NOMO-1 (cell line): ENCODE measurements at regions not wholly inside any gene's neighbourhood (a gene's known extent, or its start where the extent isn't known, plus 50 kb on each side); places are given as distances from the start of the nearest gene placed in this dataset.
"Not testable (repeated sequence)": the region's sequence is repeated elsewhere in the genome, so short reads cannot be mapped to it uniquely, and the experiment has no call there.

Source experiments
- DNase-seq, 2 experiments: peaks; one replicate each; lab custom pipeline; 2025; ENCODE audit not compliant: unreplicated experiment in 2 of 2; lab: John Stamatoyannopoulos, UW

DNA sequence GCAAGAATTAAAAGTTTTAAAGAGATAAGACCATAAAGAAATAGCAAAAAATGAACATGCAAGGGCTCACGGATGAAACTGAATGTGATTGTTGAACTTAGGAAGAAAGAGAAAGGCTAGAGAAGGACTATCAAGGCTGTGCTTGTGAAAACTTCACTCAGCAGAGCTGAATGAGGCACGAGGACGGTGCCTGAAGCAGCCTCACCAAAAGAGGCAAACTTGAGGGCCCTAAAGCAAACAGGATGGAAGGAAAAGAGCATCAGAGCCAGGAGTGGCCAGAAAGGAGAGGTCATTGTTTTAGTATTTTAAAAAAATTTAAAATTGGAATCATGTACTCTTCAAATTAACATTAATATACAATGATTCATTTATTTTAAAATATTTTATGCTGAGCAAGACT, 191.2 kb upstream of the SOX14 start:
- no peak for DNase-seq

DNA sequence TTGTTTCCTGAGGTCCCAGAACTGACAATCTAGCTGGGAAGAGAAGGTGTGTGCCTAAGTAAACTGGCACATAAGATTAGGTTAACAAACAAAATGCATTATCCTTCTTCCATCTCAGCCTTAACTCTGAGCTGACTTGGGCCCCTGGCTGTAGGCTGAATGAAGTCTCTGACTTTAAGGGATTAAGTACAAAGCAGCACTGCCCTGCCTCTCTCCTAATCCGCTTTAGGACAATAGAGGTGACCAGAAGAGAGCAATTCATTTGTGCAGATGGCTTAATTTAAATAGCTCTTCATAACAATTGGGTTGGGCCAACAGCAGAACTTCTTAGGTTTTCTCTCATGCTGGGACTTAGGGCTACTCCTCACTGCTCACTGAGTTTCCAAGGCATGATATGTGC, 181.6 kb upstream of the SOX14 start:
- no peak for DNase-seq

DNA sequence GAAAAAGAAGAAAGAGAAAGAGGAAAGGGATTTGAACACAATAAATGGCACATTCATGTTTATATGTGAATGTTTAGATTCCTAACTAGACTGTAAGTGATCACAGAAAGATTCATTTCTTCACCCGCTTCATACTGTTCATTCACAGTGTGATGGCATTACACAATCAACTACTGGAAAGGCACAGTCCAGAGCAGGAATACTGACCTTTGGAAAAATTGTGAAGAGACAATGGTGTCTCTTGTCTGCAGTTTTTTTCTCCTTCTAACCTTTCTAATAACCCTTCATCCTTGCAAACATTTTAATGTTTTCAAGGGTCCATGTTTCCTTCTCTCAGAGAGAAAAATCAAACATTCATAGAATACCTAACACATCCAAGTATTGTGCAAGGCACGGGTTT, 180.9 kb upstream of the SOX14 start:
- DNase-seq: no peak

DNA sequence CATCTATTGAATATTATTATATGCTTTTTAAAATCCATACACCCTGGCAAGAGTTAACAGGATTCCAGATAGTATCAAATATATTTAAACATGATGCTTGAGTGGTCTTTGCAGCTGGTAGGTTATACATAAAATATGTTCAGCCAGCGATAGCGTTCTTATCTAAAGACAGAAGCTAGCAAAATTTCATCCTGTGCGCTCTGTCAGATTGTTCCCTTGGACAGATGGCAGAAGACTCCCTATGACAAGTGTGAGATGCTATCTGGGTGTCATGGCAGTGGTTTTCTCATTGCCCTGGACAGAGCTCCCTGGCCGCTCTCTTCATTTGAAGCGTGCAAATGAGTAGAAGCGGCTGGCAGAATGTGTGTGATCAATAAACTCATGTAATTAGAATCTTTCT, 175.2 kb upstream of the SOX14 start:
- DNase-seq: no peak

DNA sequence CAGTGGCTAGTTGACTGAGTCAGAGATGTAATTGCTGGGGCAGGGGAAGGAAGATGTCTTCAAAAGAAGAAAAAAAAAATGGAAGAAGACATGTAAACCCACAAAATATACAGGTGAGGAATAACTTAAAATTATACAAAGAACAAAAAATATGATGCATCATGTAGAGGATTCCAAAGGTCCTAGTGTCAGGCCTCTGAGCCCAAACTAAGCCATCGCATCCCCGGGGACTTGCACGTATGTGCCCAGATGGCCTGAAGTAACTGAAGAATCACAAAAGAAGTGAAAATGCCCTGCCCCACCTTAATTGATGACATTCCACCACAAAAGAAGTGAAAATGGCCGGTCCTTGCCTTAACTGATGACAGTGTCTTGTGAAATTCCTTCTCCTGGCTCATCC, 168.7 kb upstream of the SOX14 start:
- DNase-seq: not testable (repeated sequence)

DNA sequence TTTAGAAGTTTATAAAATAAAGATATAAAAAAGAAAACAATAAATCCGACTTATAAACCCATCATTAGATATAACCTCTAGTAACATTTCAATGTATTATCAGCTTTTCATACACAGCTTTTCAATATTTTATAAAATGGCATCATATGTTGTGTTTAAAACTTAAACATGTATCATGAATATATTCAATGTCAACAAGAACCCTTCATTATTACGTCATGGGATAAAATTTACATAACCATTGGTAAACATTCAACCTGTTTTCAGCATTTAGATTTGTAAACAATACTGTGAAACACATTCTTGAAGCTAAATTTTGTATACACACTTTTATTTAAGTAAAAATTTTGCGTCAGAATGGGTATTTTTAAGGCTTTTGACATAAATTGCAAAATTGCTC, 153.4 kb upstream of the SOX14 start:
- no peak for DNase-seq

DNA sequence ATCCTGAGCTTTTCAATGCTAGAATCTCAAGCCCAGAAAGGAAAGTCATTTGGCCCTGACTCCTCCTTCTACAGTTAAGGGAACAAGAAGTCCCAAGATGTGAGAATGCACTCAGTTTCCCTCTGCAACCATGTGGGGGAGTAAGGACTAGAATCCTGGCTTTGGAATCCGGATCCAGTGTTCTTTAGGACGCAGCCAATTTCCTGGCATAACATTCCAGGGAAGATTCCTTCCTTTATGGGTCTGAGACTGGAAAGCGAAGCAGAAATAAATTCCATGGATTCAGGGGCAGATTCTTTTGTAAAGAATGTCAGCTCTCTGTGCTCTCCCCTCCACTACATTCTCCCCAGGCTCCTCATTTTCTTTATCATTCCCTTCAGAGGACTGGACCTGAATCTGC, 151.8 kb upstream of the SOX14 start:
- no peak for DNase-seq

DNA sequence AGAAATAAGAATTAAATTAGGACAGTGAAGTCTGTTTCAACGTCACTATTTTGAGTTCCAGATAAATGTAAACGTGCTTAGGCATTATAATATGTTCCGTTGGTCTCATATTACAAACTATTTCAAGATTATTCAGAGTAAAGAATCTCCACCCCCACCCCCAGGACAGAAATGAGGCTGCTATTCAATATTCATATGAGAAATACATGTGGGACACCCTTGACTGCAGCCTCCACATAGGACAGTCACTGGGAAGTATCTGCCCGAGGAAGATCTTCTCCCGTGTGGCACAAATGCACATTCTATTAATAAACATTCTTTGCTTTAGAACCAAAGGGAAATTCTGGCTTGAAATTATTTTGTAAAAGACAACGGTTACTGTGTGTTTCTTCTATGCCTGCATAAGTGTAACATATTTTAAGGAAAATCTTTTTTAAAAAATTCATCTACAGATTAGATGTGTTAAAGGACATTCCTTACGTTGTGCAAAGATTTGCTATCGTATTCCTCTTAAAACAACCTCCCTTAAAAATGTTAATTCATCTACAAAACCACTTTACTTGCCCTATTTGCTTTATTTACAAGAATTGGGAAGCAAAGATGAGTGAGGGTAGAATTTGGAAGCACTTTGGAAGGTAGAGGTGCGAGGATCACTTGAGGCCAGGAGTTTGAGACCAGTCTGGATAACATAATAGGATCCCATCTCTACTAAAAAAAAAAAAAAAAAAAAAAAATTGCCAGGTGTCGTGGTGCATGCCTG, 148.3 kb upstream of the SOX14 start:
- no peak for DNase-seq

DNA sequence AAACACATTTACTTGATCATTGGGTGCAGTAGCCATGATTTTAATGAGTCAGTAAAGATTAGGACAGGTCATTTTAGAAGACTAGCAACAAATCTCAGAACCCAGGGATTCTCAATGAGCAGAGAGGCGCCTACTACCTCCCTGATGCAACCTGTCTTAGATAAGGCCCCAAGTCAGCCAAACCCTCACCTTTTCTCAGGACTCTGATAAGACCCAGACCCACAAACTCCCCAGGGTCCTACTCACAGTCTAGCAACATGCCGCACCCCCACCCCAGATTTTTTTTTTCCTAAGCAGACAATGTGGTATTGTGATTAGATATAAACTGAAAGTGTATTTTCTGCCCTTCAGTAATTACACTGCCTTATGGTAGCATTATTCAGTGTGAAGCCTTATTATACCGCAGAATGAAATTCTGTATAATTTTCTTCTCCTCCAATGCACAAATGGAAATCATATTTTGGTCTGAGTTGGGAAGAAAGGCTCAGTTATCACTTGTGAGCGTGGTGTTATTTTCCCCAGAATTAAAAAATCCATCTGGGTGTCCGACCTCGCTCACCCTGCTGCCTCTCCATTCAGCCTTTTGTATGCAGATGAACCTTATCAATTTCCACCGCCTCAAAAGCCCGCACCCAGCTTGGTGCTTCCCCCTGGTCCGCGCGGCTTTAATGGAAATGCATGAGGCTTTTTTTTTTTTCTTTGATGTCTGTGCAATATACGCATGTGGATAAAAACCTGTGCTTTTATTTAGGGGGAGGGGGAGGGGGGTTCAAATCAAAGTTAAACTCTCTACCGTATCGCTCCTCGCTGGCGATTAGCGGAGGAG, 122.0 kb upstream of the SOX14 start:
- DNase-seq: no peak

DNA sequence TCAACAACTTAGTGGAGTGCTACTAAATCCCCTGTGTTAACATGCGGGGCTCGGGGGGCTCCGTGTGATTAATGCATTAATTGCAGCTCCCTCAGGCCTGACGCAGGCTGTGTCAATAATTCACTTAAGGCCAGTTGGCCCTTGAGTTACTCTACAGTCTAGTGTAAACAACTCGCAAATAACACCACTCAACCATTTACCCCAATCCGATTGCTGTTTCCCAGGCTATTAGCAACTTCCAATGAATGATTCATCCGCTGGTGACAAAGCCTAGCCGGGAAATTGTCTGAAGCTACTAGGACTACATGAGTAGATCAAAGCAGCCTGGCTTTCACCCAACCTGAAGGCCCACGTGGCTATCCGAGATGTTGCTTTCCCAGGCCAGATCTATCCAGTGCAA, 121.3 kb upstream of the SOX14 start:
- DNase-seq: no peak

DNA sequence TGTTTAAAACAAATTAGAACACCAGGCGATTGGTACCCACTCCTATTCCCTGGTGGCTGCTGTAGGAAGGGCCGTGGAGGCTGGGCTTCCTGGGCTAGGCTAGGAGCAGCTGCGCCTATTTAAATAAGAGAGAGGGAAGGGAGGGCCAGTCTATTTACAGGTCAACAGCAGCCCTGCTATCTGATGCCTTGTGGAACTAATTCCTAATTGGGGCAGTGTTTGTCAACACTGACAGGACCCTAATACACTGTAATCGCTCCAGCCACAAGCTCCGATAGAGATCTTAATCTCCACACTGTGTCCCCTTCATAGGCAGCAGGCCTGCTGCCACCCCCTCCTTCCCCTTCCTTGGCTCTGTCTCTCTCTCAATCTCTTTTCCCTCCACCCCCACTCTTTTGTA, 116.9 kb upstream of the SOX14 start:
- no peak for DNase-seq

DNA sequence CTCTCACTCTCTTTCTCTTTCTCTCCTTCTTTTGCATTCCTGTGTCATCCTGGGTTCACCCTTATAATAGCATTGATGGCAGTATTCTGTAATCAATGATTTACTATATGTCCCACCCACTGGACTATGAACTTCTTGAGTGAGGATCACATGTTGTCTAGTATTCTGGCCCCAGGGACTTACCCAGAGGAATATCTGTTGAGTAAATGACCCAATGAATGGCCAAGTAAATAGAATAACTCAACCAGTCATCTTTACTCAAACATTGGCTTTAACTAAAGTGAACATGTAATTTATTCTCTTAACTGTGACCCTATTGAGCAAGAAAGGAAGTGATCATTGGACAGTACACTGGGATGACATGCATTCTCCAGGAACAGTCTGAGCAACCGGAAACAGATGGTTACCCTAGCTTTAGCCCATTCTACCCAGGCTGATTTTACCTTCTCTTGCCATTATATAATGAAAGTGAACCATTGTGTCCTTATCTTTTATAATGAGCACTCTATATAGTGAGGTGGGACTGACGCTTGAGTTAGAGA, 94.5 kb upstream of the SOX14 start:
- no peak for DNase-seq

DNA sequence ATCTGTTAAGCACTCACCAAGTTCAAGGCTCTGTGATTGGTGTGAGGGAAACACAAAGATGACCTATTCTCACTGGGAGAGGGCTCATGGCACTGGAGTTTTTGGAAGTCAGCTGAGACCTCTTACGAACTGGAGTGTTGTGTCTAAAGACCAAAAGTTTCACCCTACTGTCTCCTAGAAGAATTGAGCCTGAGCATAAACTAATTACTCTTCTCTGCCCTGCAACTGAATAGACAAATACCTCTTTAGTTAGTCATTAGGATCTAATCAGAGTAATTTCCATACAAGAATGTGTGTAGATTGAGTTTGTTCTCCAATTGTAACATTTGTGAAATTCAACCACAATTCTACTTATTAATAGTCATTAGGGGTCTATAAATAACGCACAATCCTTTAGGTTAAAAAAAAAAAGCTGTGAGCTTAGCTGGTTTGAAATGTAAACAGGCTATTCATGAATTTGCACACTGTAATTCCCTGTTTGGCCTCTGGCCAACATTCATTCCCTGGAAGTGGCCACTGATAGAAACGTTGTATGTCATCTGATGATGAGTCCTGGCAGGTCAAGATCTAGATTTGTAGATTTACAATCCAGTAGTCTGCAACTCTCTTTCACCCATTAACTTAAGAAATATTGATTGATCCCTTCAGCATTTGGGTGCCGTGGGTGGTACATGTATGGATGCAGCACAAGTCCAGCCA, 76.8 kb upstream of the SOX14 start:
- DNase-seq: no peak

DNA sequence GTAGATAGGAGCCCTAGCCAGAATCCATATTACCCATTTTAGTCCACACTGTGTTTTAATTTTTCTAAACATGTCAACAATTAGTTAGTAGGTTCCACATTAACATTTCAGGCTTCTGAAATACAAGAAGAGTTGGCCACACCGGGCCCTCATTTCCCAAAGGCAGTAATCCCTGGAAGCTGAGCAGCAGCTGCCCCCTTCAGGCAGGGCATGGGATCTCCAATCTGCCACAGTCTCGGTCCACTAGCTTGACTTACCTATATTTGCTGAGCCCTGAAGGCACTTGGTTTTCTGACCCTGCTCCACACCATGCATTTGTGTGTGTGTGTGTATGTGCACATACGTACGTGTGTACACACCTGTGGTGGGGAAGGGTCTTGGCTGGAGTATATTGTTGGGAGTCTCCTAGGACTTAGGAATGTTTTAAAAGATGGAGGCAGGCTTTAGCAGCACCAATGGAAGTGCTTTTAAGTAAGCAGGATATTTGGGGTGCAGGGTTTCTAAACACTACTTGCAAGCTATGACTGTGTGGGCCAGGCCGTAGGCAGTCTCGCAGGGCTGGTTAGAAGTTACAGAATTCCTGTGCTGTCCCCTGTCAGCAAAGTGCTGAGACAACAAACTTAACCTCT, 71.2 kb upstream of the SOX14 start:
- DNase-seq: no peak

DNA sequence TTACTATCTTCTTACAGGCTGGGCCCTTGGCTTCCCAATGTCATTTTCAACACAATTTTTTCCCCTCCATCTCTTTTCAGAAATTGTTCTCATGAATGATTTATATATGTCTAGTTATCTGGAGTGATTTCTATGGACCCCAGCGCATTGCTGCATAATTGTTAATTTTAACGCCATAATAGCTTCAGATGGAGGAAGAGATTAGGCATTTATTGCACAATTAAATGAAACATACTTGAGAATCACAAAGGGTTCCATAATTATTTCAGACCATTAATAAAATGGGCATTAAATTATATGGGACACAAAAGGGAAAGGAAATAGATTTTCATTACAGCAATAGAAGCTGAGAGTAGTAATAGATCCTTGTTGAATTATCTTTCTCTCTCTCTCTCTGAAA, 70.3 kb upstream of the SOX14 start:
- DNase-seq: no peak

DNA sequence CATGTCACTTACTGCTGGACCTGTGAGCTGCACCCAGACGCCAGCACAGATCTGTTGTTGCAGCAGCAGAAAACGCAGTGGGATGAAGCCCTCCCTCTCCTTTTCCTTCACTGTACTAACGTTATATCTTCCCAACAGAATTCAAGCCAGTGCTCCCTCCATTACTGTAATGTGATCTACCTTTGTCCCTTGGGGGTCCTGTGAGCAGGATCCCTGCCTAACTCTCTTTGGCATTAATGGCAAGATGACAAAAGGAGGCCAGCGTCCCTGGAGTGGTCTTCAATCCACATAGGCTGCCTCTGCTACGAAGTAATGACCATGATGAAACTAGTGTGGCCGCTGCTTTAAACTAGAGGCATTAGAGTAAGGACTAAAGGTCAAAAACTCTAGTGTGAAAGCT, 69.3 kb upstream of the SOX14 start:
- no peak for DNase-seq

DNA sequence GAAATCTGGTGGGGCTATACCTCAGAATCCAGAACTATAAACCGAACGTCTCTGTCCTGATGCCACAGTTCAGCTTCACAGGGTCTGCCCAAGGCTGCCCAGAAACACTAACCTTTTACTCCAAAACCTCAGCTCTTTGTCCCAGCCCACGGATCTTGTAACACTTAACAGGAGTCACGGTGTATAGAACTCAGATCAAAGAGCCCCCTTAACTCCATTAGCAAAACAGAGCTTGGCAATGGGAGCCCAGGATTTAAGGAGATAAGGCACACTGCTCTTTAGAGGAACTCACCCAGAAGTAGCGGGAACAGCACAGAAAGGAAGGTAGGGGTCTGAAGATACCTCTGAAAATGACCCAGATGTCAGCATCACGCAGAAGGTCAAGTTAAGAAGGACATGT, 68.8 kb upstream of the SOX14 start:
- DNase-seq: no peak

DNA sequence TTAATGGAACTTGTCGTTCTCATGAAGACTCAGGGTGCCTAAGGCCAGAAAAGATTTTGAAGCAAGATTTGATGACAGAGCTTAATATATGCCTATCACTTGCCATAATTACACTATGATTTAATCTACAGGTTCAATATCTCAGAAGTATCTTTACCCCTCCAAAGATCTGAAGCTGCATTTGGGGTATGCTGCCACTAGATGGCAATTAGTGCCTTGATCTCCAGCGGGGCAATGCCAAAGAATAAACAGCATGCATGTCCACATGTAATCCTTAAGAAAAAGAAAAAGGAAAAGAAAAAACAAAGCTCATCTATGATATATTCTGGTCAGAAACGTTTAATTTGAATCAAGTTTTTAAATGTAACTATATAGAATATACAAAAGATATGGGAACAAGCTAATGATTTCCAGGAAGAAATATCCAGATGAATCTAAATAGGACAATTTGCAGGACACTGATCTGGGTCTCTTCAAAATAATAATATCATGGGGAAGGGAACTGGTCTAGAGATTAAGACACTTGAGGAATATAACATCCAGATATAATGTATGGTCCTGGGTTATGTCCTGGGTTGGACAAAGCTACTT, 55.0 kb upstream of the SOX14 start:
- no peak for DNase-seq

DNA sequence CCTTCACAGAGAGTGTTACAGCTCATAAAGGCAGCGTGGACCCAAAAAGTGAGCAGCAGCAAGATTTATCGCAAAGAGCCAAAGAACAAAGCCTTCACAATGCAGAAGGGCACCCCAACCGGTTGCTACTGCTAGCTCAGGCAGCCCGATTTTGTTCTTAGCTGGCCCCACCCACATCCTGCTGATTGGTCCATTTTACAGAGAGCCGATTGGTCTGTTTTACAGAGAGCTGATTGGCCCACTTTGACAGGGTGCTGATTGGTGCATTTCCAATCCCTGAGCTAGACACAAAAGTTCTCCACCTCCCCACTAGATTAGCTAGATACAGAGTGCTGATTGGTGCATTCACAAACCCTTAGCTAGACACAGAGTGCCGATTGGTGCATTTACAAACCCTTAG, 50.1 kb upstream of the SOX14 start:
- not testable (repeated sequence) for DNase-seq
